Inflammatory macrophage treated with lipopolysaccharide for 4 hours (primary cell): ENCODE measurements at regions not wholly inside any gene's neighbourhood (a gene's known extent, or its start where the extent isn't known, plus 50 kb on each side); places are given as distances from the start of the nearest gene placed in this dataset.

Experiments used
- DNase-seq: peaks from one replicate; pipeline ENCODE4 v3.0.0-alpha.2; 2020

GRCh38 chrX:4225086-4225485, 511.6 kb upstream of the PRKX start:
- no peak for DNase-seq

GRCh38 chrX:4206941-4207340, 493.5 kb upstream of the PRKX start:
- DNase-seq = no peak

GRCh38 chrX:4197971-4198370, 484.5 kb upstream of the PRKX start:
- no peak for DNase-seq

- no peak for DNase-seq
Observed at GRCh38 chrX:4193500-4194155, 480.2 kb upstream of the PRKX start.

GRCh38 chrX:4186331-4186730, 472.9 kb upstream of the PRKX start:
- DNase-seq = no peak

- DNase-seq = no peak
Observed at GRCh38 chrX:4185086-4185485, 471.6 kb upstream of the PRKX start.

GRCh38 chrX:4182408-4182806, 469.0 kb upstream of the PRKX start:
- DNase-seq = no peak

- DNase-seq = no peak
Observed at GRCh38 chrX:4181782-4182407, 468.4 kb upstream of the PRKX start.

- no peak for DNase-seq
Observed at GRCh38 chrX:4179031-4179430, 465.6 kb upstream of the PRKX start.

GRCh38 chrX:4175221-4175620, 461.8 kb upstream of the PRKX start:
- DNase-seq = no peak

GRCh38 chrX:4173743-4174142, 460.3 kb upstream of the PRKX start:
- DNase-seq = no peak

GRCh38 chrX:4151798-4152197, 438.3 kb upstream of the PRKX start:
- no peak for DNase-seq

- no peak for DNase-seq
Observed at GRCh38 chrX:4150259-4150658, 436.8 kb upstream of the PRKX start.

- no peak for DNase-seq
Observed at GRCh38 chrX:4129626-4130025, 416.2 kb upstream of the PRKX start.

- no peak for DNase-seq
Observed at GRCh38 chrX:4118666-4119530, 405.4 kb upstream of the PRKX start.

- no peak for DNase-seq
Observed at GRCh38 chrX:4110964-4111363, 397.5 kb upstream of the PRKX start.

GRCh38 chrX:4094926-4095325, 381.5 kb upstream of the PRKX start:
- DNase-seq = no peak

GRCh38 chrX:4091046-4091760, 377.8 kb upstream of the PRKX start:
- no peak for DNase-seq

- no peak for DNase-seq
Observed at GRCh38 chrX:4059893-4060292, 346.4 kb upstream of the PRKX start.

GRCh38 chrX:4043951-4044350, 330.5 kb upstream of the PRKX start:
- no peak for DNase-seq

GRCh38 chrX:4035874-4036273, 322.4 kb upstream of the PRKX start:
- DNase-seq = no peak

GRCh38 chrX:4028151-4028550, 314.7 kb upstream of the PRKX start:
- DNase-seq = no peak

- no peak for DNase-seq
Observed at GRCh38 chrX:4005281-4005680, 291.8 kb upstream of the PRKX start.
